ENCODE measurements at regions not wholly inside any gene's neighbourhood (a gene's known extent, or its start where the extent isn't known, plus 50 kb on each side); places are given as distances from the start of the nearest gene placed in this dataset.

GRCh38 chr15:35680951-35681350 lies 135.0 kb upstream of the DPH6 start:
- H2BK5ac ChIP-seq (ENCODE audit: insufficient read length, low read length): no peak overlapping the region
- no peak for TF ChIP-seq CTCF (conservative IDR thresholded peaks at IDR 0.05)
- no peaks in the 10 kb centered on the region for H3K23me2 ChIP-seq (ENCODE audit: insufficient read length, low read depth, low read length, poor library complexity, severe bottlenecking)
- Mint-ChIP-seq H3K36me3 (ENCODE audit: insufficient read depth in 1 of 3, low read depth in 3 of 3) (no peaks in the 10 kb centered on the region), H3K9me3 (no peaks in the 10 kb centered on the region), H3K27ac (no peak overlapping the region), H3K27me3 (ENCODE audit: low read depth) (no peaks in the 10 kb centered on the region), H3K4me3 (no peak overlapping the region), H3K4me1 (peaks cover 12 to 18% of the 10 kb centered on the region in 2 experiments)
- H3T11ph ChIP-seq (ENCODE audit: low read length): no peak overlapping the region
- H2AK5ac ChIP-seq (ENCODE audit: insufficient read length, low read length): no peak overlapping the region
- no peak overlapping the region for H4K8ac ChIP-seq (replicated peaks; ENCODE audit: insufficient read length, low read depth, low read length)
- H3K23ac ChIP-seq (ENCODE audit: insufficient read length, low read depth, low read length): no peak overlapping the region
- DNase-seq: no peak
- H3K56ac ChIP-seq (ENCODE audit: insufficient read length, low read depth, low read length): no peak overlapping the region
- no peaks in the 10 kb centered on the region for H3K27me3 ChIP-seq (ENCODE audit: insufficient read depth, low read length)
- H2BK15ac ChIP-seq (ENCODE audit: low read depth, low read length): no peak overlapping the region
- WGBS (ENCODE audit: extremely low coverage, insufficient read length, low lambda C conversion rate): no CpG with 5 or more reads among the region's 1 CpG
- no peak overlapping the region for H3K4me2 ChIP-seq (ENCODE audit: insufficient read depth, insufficient read length, low read length)
- no peaks in the 10 kb centered on the region for H3K9me3 ChIP-seq (ENCODE audit: control insufficient read depth, low read depth, low read length)
- H4K20me1 ChIP-seq (ENCODE audit: control insufficient read depth, insufficient read depth, insufficient read length): no peaks in the 10 kb centered on the region
- no peaks in the 10 kb centered on the region for H3K79me1 ChIP-seq (ENCODE audit: insufficient read depth, low read depth, low read length, poor library complexity, severe bottlenecking)
- H2BK12ac ChIP-seq (ENCODE audit: insufficient read length, low read depth, low read length): no peak overlapping the region
- H3K14ac ChIP-seq (ENCODE audit: insufficient read depth, low read length): no peak overlapping the region
- H3K4ac ChIP-seq (ENCODE audit: low read depth, low read length): no peak overlapping the region
- no peak overlapping the region for H3K18ac ChIP-seq (ENCODE audit: insufficient read length, low read depth, low read length)
- H3K79me2 ChIP-seq (ENCODE audit: insufficient read depth, low read length): no peaks in the 10 kb centered on the region
- H2BK120ac ChIP-seq (ENCODE audit: low read depth, low read length, poor library complexity, severe bottlenecking): no peak overlapping the region
- no peak overlapping the region for H3K27ac ChIP-seq (ENCODE audit: insufficient read length, low read depth, low read length)
- no peak overlapping the region for H4K5ac ChIP-seq (ENCODE audit: insufficient read length, low read depth, low read length)
- no peak overlapping the region for H2AFZ ChIP-seq (ENCODE audit: low read length)
- H3K4me1 ChIP-seq (ENCODE audit: insufficient read depth, low read length): no peaks in the 10 kb centered on the region
- H2BK20ac ChIP-seq (ENCODE audit: low read depth, low read length, poor library complexity, severe bottlenecking): no peak overlapping the region
- no peak overlapping the region for H3K9ac ChIP-seq (ENCODE audit: extremely low read depth, insufficient read length, low read length)
- no peak overlapping the region for H4K91ac ChIP-seq (ENCODE audit: insufficient read length, low read depth, low read length)

Measured in H9 (cell line).